ENCODE measurements at regions not wholly inside any gene's neighbourhood (a gene's known extent, or its start where the extent isn't known, plus 50 kb on each side); places are given as distances from the start of the nearest gene placed in this dataset.

DNA sequence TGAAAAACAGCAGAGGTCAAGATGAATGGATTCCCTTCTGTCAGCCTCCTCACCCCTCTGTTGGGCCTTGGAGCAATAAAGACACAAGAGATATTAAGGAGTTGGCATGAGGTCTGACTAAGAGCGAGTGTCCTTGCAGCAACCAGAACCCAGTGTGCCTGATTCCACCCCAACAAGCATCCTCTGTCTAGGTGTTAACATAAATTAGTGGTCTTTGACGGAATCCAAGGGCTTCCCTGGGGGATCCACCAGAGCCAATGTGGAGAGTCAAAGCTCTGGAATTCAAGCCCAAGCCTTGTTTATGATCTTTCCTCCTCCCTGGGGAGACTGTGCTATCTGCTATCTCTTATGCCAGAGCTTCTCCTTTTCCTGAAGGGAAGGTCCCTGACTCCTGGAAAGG lies 128.1 kb upstream of the SMIM23 start:
- no peak for DNase-seq

- DNase-seq = no peak
Observed at GRCh38 chr5:171659896-171660295, 125.7 kb upstream of the SMIM23 start.

DNA sequence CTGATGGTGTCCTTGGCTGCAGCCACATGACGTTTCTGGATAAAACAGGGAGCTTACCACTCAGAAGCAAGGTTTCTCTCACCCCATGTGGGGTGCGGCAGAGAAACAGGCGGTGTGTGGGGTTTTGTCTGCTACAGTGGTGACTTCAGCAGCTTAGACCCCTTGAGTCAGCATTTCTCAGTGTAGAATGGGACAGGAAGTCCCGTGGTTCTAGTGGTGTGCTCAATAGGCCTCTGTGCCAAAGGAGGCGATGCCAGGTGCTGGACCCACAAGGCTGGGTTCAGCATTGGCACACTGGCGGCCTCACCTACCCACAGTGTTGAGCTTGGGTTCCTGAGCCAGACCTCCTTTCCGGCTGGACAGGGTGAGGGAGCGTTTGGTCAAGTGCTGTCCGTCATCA lies 125.2 kb upstream of the SMIM23 start:
- peak; percentile 5 for DNase-seq

DNA sequence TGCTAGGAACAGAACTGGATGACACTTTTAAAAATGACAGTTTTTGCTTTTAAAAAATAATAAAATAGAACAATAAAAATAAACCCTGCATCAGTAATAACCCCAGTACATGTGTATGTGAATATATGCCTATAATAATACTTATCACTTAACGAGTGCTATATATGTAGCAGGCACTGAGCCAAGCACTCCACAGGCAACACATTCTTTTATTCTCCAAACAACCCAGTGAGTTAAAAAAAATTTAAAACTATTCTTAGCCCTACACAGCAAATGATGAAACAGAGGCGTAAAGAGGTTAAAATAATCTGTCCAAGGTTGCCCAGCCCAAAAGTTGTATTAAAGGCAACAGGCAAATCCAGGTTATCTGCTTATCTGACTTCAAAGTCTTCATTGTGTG lies 124.5 kb upstream of the SMIM23 start:
- no peak for DNase-seq

GRCh38 chr5:171663311-171664085 lies 122.1 kb upstream of the SMIM23 start:
- no peak for DNase-seq

GRCh38 chr5:171664489-171664888 lies 121.1 kb upstream of the SMIM23 start:
- DNase-seq = no peak

DNA sequence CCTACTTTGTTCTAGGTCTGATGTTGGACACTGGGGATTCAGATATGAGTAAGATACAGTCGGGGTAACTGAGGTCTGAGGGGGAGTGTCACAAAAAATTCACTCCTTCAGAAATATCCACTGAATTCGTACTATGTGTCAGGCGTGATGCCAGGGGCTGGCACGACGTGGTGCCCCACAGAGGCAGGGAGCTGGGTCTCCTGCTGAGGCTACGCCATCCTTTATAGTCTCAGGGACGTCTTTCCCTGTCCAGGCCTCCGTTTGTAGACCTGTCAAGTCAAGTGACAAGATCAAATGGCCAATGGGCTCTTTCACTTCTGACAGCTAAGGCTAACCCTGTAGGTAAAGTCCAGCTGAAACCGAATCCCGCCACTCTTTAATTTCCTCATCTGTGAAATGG lies 118.8 kb upstream of the SMIM23 start:
- no peak for DNase-seq

- no peak for DNase-seq
Observed at GRCh38 chr5:171667341-171668096, 118.1 kb upstream of the SMIM23 start.

DNA sequence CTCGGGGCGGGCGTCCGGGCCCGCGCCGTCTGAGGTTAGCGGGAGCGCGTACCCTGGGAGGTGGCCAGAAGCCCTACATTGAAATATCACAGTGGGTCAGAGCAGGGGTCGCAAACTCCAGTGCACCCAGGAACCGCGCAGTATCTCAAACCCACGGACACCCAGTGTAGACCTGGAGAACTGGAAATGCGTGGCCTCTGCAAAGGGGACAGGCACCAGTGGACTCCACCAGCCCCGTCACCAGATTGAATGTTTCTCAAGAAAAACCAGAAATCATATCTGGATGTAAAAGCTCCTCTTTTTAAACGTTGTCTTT lies 117.6 kb upstream of the SMIM23 start:
- DNase-seq = no peak

DNA sequence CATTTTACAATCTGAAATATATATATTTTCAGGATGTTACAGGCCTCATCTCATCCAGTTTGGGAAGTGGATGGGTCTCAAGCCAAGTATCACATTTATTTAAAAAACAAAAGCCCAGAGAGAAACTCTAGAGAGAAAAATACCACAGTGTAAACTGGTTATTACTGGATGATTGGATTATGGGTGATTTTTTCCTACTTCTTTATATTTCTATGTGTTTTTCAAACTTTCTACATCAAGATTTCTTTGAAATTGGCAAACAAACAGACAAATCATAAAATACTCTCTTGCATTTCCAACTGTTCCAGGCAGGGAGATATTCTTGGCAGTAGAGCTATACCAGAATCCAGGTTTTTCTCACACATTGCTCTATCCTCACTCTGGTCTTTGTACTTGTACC lies 116.0 kb upstream of the SMIM23 start:
- no peak for DNase-seq

- no peak for DNase-seq
Observed at GRCh38 chr5:171672556-171672955, 113.1 kb upstream of the SMIM23 start.

DNA sequence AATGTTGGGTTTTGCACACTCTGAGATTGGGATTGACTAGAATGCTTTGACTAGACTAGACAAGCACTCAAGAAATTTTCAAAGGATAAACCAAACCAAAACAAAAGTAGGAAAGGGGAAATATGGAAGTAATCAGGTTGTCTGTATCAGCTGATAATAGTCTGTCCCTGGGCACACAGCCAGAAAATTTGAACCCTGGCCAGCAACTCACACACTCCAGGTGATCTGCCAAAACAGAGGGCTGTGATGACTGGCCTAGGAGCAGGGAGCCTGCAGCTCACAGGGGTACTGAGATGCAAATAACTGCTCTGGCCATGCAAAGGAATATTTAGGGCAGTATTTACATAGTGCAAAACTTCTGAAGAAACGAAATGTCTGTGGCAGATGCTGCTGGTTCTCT lies 112.3 kb upstream of the SMIM23 start:
- no peak for DNase-seq

- no peak for DNase-seq
Observed at GRCh38 chr5:171673840-171674239, 111.8 kb upstream of the SMIM23 start.

GRCh38 chr5:171675511-171675910 lies 110.1 kb upstream of the SMIM23 start:
- DNase-seq = no peak

DNA sequence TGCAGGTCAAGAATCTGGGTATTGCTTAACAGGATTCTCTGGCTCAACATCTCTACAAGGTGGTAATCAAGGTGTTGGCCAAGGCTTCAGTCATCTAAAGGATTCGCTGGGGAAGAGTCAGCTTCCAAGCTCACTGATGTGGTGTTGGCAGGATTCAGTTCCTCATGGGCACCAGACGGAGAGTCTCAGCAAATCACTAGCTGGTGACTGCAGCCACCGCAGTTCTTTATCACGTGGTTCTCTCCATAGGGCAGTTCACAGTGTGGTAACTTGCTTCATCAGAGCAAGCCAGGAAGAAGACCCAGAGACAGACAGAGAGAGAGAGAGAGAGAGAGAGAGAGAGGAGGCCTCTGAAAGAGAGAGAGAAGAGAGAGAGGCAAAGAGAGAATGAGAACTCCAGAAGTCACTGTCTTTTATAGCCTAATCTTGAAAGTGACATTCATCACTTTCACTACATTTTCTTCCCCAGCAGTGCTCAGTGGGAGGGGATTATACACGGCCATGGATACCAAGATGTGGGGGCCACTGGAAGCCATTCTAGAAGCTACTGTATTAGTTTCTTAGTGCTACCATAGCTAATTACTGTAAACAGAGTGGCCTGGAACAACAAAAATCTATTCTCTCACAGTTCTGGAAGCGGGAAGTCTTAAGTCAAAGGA lies 109.2 kb upstream of the SMIM23 start:
- DNase-seq = no peak

DNA sequence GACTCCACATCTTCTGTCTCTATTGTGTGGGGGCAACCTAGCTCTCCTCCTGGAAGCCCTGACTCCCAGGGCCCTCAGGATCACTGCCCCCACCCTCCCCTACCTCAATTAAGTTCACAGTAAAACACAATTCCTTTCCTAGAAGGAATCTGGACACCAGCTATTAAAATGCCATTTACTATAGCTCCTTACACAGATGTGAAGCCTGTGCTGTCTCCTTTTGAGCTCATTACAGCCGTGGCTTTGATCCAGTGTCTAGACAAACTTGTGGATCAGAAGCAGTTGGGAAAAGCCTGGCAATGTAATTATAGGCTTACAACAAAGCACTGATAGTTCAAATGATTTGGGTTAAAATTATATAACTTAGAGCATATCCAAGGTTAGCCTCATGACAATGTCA lies 107.0 kb upstream of the SMIM23 start:
- no peak for DNase-seq

DNA sequence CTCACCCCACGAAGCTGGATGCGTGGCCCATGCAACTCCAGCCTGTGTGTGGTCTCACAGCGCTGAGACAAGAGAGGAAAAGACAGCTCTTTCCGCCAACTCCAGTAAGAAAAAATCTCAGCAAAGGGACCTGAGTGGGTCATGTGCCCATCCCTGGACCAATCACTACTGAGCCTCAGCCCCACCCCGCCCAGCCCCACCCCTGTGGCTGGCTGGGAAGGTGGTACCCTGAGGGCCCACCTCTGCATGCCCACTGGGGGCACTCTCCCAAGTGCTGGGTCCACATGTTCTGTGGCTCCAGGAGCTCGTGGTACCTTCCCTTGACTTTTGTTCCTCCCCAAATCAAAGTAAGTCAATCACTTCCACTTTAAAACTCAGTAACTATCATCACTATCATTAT lies 105.1 kb upstream of the SMIM23 start:
- no peak for DNase-seq

- no peak for DNase-seq
Observed at GRCh38 chr5:171681061-171681460, 104.6 kb upstream of the SMIM23 start.

DNA sequence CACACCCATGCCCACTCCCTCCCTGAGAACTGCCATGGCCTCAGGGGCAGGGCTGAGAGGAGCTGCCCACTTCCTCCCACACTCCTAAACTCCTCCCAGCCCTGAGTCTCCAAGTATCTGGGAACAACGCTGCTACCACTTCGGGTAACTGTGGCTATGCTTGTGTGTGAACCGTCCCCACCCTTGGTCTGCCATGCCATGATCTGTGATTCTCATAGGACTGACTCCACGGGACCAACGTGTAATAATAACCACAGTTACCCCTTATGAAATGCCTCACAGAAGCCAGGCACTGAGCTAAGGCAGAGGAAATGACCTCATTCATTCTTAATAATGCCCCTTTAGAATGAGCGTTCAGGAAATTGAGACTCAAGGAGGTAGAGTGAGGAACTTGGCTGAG lies 103.9 kb upstream of the SMIM23 start:
- no peak for DNase-seq

GRCh38 chr5:171682801-171683200 lies 102.8 kb upstream of the SMIM23 start:
- DNase-seq = no peak

DNA sequence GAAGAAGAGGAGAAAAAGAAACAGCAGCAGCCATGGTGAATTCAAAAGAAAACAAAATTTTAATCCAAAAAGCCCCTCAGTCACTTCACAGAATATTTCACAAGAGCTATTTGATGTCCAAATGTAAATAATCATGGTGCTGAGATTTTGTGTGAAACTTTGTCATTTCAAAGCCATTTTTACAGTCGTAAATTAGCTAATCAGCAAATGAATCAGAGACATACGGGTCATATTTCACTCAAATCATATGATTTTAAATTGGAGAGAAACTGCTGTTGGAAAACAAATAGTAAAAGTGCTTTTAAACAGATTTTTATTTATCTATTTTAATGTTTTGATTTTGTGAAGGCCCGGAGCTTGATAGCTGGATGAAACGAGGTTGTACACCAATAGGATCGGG lies 101.4 kb upstream of the SMIM23 start:
- DNase-seq = no peak

DNA sequence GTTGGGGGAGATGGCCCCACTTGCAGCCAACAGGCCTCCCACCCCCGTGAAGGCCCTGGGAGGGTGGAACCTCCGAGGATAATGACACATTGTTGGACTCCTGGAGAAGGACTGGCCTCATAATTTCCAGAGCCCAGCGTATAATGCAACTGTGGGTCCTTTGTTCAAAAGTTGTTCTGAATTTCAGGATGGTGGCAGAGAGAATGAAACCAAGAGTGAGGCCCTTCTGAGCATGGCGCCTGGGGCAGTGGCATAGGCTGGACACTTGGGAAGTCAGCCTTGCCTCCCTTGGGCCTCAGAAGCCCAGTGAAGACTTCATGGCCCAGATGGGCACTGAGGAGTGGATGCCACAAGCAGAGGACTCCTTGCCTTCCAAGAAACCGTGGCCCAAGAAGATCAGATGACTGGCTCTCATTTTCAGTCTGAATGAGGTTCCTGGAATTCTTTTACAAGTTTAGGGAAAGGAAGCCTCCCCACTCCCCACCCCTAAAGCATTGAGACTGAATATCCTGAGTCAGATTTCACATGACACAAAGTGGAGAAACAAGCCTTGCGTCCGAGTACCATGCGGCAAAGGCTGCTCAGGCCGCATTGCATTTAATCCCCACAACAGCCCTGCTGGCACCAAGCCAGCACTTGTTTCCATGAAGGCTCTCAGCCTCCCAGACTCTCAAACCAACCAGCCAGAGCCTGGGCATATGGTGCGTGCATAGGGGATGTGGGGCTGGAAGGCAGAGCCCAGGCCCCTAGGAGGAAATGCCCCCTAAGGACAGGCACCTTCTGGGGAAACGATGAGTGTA lies 96.7 kb upstream of the SMIM23 start:
- no peak for DNase-seq

DNA sequence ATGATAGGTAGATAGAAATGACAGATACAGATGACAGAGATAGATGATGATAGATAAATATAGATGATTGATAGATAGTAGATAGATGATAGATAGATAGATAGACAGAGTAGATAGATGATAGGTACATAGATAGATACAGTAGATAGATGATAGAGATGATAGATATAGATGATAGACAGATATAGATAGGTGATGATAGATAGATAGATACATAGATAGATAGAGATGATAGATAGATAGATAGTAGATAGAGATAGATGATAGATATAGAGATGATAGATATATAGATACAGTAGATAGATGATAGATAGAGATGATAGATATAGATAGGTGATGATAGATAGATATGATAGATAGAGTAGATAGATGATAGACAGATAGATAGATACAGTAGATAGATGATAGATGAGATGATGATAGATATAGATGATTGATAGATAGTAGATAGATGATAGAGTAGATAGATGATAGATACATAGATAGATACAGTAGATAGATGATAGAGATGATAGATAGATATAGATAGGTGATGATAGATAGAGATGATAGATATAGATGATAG lies 95.7 kb upstream of the SMIM23 start:
- DNase-seq = no peak
